ENCODE measurements at regions not wholly inside any gene's neighbourhood (a gene's known extent, or its start where the extent isn't known, plus 50 kb on each side); places are given as distances from the start of the nearest gene placed in this dataset.

GRCh38 chr7:114158275-114158674, 239.5 kb upstream of the PPP1R3A start:
- TF ChIP-seq CTCF (IDR thresholded peaks at IDR 0.05) (no peak), POLR2A (IDR thresholded peaks at IDR 0.05) (no peak)

Measured in esophagus squamous epithelium (tissue), 4 donors.